Endothelial cell (in vitro differentiated cells): ENCODE measurements at regions not wholly inside any gene's neighbourhood (a gene's known extent, or its start where the extent isn't known, plus 50 kb on each side); places are given as distances from the start of the nearest gene placed in this dataset.
A peak's percentile ranks its signal among the peaks of the same experiment; 100 is the strongest.

ENCODE experiments used
- DNase-seq: peaks from one replicate; pipeline ENCODE4 v3.0.0; 2021; ENCODE audit warnings: low spot score
- H3K27ac Mint-ChIP-seq: one replicate; pipeline ENCODE4 v1.8.0; 2021; ENCODE audit warnings: mixed read lengths, inconsistent platforms; ENCODE audit not compliant: unreplicated experiment
- H3K27me3 Mint-ChIP-seq: one replicate; pipeline ENCODE4 v1.8.0; 2021; ENCODE audit warnings: mild to moderate bottlenecking, moderate library complexity, mixed read lengths, inconsistent platforms; ENCODE audit not compliant: unreplicated experiment
- H3K36me3 Mint-ChIP-seq: one replicate; pipeline ENCODE4 v1.8.0; 2021; ENCODE audit warnings: mild to moderate bottlenecking, low read depth, mixed read lengths, inconsistent platforms; ENCODE audit not compliant: unreplicated experiment
- H3K4me1 Mint-ChIP-seq: one replicate; pipeline ENCODE4 v1.8.0; 2021; ENCODE audit warnings: mild to moderate bottlenecking, mixed read lengths, inconsistent platforms; ENCODE audit not compliant: unreplicated experiment
- H3K4me3 Mint-ChIP-seq: one replicate; pipeline ENCODE4 v1.8.0; 2021; ENCODE audit warnings: mild to moderate bottlenecking, mixed read lengths, inconsistent platforms; ENCODE audit not compliant: unreplicated experiment
- H3K9me3 Mint-ChIP-seq: one replicate; pipeline ENCODE4 v1.8.0; 2021; ENCODE audit warnings: mixed read lengths, inconsistent platforms; ENCODE audit not compliant: unreplicated experiment
- TF ChIP-seq, protein P1 (sequence below): fragments of 200-600 bp; sonication (generic); IDR thresholded peaks from one replicate; pipeline ENCODE4 v1.5.0; 2021; ENCODE audit warnings: antibody characterized with exemption; ENCODE audit not compliant: unreplicated experiment

DNA sequence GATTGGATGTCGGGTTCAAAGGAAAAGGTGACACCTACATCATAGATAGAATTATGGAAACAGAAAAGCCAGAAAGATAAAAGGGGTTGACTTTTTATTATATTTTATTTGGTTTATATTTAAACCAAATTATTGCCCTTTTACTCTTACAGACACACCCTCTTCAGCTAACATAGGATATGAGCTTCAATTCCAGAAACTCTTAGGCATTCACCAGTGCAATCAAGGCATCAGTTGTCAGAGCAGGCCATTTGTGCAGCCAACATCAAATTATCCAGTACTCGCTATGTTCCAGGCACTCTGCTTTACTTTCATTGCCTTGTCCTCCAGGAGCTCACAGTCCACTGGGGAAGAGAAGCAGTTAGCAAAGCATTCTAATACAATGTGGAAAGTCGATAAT lies 347.5 kb downstream of the TFEC start:
- peaks cover 3% of the 10 kb centered on the region for H3K27me3 Mint-ChIP-seq
- no peaks in the 10 kb centered on the region for H3K36me3 Mint-ChIP-seq
- no peak overlapping the region for H3K27ac Mint-ChIP-seq
- DNase-seq = no peak
- no peaks in the 10 kb centered on the region for H3K9me3 Mint-ChIP-seq
- TF ChIP-seq, protein P1, sequence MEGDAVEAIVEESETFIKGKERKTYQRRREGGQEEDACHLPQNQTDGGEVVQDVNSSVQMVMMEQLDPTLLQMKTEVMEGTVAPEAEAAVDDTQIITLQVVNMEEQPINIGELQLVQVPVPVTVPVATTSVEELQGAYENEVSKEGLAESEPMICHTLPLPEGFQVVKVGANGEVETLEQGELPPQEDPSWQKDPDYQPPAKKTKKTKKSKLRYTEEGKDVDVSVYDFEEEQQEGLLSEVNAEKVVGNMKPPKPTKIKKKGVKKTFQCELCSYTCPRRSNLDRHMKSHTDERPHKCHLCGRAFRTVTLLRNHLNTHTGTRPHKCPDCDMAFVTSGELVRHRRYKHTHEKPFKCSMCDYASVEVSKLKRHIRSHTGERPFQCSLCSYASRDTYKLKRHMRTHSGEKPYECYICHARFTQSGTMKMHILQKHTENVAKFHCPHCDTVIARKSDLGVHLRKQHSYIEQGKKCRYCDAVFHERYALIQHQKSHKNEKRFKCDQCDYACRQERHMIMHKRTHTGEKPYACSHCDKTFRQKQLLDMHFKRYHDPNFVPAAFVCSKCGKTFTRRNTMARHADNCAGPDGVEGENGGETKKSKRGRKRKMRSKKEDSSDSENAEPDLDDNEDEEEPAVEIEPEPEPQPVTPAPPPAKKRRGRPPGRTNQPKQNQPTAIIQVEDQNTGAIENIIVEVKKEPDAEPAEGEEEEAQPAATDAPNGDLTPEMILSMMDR = no peak
- no peaks in the 10 kb centered on the region for H3K4me1 Mint-ChIP-seq
- no peak overlapping the region for H3K4me3 Mint-ChIP-seq

DNA sequence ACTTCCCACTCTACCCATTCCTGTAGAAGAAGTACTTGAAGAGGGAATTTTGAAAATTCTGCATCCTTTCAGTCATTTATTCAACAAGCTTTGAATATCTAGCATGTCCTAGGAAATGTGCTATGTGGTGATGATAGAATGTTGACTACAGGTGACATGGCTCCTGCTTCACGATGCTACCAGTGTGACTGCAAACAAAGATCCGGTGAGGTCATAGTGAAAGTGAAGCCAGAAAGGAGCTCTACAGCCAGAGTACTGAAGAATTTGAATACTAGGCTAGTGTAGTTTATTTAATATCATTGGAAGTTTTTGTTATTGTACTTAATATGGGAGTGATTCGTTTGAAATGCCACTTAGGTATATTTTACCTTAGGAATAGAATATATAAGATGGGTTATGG lies 348.1 kb downstream of the TFEC start:
- Mint-ChIP-seq H3K36me3 (no peaks in the 10 kb centered on the region), H3K9me3 (no peaks in the 10 kb centered on the region), H3K4me3 (no peak overlapping the region), H3K27me3 (peaks cover 3% of the 10 kb centered on the region), H3K27ac (no peak overlapping the region), H3K4me1 (no peaks in the 10 kb centered on the region)
- TF ChIP-seq, protein P1 = no peak
- no peak for DNase-seq

DNA sequence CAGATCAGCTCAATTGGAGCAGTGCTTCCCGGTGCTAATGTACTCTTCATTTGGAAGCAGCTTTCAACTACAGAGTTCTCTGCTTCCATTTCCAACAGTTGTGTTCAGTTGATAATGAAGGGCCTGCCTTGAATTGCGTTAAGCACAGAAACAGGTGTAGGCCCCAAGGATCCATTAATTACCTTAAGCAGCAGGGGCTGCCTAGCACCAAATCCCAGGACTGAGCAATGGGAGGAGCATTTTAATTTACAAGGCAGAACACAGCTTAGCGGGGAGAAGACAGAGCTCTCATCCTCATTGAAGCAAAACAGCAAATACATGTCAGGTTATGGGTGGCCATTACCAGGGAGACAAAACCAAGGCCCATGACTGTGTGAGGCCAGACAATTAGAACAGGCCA lies 349.6 kb downstream of the TFEC start:
- DNase-seq = no peak
- H3K36me3 Mint-ChIP-seq = no peaks in the 10 kb centered on the region
- no peaks in the 10 kb centered on the region for H3K4me1 Mint-ChIP-seq
- H3K27me3 Mint-ChIP-seq = peaks cover 3% of the 10 kb centered on the region
- H3K9me3 Mint-ChIP-seq = no peaks in the 10 kb centered on the region
- H3K4me3 Mint-ChIP-seq = no peak overlapping the region
- TF ChIP-seq, protein P1 = no peak
- no peak overlapping the region for H3K27ac Mint-ChIP-seq

DNA sequence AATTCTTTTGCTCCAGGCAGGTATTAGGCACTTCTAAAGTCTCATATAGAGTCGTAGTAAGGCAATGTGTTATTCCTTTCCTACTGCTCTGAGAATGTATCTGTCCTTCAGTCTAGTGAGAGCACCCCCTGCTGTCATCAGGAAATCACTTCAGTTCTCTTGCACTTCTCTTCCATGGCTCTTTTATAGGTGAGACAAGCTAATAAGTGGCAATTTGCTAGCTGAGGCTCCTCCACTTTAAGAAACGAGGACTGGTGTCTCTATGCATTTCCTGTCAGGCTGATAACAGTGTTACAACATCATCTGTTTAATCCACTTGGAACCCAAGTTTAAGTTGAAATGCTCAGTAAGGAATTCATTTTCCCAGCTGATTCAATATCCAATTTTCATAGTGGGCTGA lies 350.6 kb downstream of the TFEC start:
- TF ChIP-seq, protein P1 = peak; percentile 57
- H3K4me1 Mint-ChIP-seq = no peaks in the 10 kb centered on the region
- peaks cover 3% of the 10 kb centered on the region for H3K27me3 Mint-ChIP-seq
- H3K36me3 Mint-ChIP-seq = no peaks in the 10 kb centered on the region
- no peaks in the 10 kb centered on the region for H3K9me3 Mint-ChIP-seq
- peak; percentile 50 for DNase-seq
- H3K27ac Mint-ChIP-seq = no peak overlapping the region
- no peak overlapping the region for H3K4me3 Mint-ChIP-seq

DNA sequence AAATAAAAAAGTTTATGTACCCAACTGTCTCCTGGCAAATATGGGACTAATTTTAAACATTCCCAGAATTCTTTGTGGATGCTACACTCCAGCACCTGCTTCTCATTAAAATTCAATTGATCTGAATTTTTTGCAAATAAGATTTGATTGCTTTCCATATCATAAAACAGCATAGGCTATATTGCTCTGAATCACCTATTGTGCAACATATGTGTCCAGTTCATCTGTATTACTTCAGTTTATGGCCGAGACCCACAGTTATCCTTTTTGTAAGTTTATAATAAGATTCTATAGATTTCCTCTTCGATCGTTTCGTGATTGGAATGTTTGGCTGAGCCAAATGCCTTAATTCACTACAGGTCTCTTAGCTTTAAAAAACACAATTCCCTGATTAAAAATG lies 351.1 kb downstream of the TFEC start:
- TF ChIP-seq, protein P1 = no peak
- H3K9me3 Mint-ChIP-seq = no peaks in the 10 kb centered on the region
- no peaks in the 10 kb centered on the region for H3K36me3 Mint-ChIP-seq

More for the DNA sequence above, 351.1 kb downstream of the TFEC start:
- Mint-ChIP-seq H3K4me1 (no peaks in the 10 kb centered on the region), H3K27me3 (peaks cover 3% of the 10 kb centered on the region), H3K27ac (no peak overlapping the region), H3K4me3 (no peak overlapping the region)
- no peak for DNase-seq
